ENCODE measurements at regions not wholly inside any gene's neighbourhood (a gene's known extent, or its start where the extent isn't known, plus 50 kb on each side); places are given as distances from the start of the nearest gene placed in this dataset.

GRCh38 chr6:163844357-163844756 lies 429.8 kb downstream of the QKI start:
- Histone ChIP-seq H3F3A (ENCODE audit: low read depth) (no peaks in the 10 kb centered on the region), H3K9me3 (ENCODE audit: insufficient read depth, low read depth, low read length) (no peaks in the 10 kb centered on the region), H3K4me1 (ENCODE audit: insufficient read depth, low read length, poor library complexity, severe bottlenecking) (no peaks in the 10 kb centered on the region), H3K9me2 (replicated peaks; ENCODE audit: low read depth, low read length) (no peaks in the 10 kb centered on the region), H4K20me1 (ENCODE audit: insufficient read depth, low read length, poor library complexity, severe bottlenecking) (no peaks in the 10 kb centered on the region), H3K9ac (ENCODE audit: low read depth, low read length, poor library complexity, severe bottlenecking) (no peak overlapping the region), H3K79me2 (ENCODE audit: insufficient read depth, low read length) (no peaks in the 10 kb centered on the region), H3K36me3 (ENCODE audit: insufficient read depth, low read length) (no peaks in the 10 kb centered on the region), H3K4me3 (ENCODE audit: low read length, poor library complexity, severe bottlenecking) (no peak overlapping the region), H3K27me3 (ENCODE audit: insufficient read depth, low read length, poor library complexity, severe bottlenecking) (no peaks in the 10 kb centered on the region), H2AFZ (ENCODE audit: low read length) (no peak overlapping the region), H3K4me2 (ENCODE audit: low read depth, low read length, poor library complexity, severe bottlenecking) (no peak overlapping the region)
- TF ChIP-seq EZH2phosphoT487 (IDR thresholded peaks at IDR 0.05; ENCODE audit: borderline replicate concordance), result no peak
- TF ChIP-seq CTCF (conservative IDR thresholded peaks at IDR 0.05; ENCODE audit: low read length), result no peak

GRCh38 chr6:163843218-163843617 lies 428.7 kb downstream of the QKI start:
- TF ChIP-seq CTCF (conservative IDR thresholded peaks at IDR 0.05; ENCODE audit: low read length), result no peak
- TF ChIP-seq EZH2phosphoT487 (IDR thresholded peaks at IDR 0.05; ENCODE audit: borderline replicate concordance), result no peak
- no peaks in the 10 kb centered on the region for H3K27me3 ChIP-seq (ENCODE audit: insufficient read depth, low read length, poor library complexity, severe bottlenecking)
- no peaks in the 10 kb centered on the region for H4K20me1 ChIP-seq (ENCODE audit: insufficient read depth, low read length, poor library complexity, severe bottlenecking)
- H3K4me2 ChIP-seq (ENCODE audit: low read depth, low read length, poor library complexity, severe bottlenecking), result no peak overlapping the region
- no peak overlapping the region for H3K4me3 ChIP-seq (ENCODE audit: low read length, poor library complexity, severe bottlenecking)
- no peaks in the 10 kb centered on the region for H3K9me2 ChIP-seq (replicated peaks; ENCODE audit: low read depth, low read length)
- H3K9me3 ChIP-seq (ENCODE audit: insufficient read depth, low read depth, low read length), result no peaks in the 10 kb centered on the region
- H3K36me3 ChIP-seq (ENCODE audit: insufficient read depth, low read length), result no peaks in the 10 kb centered on the region
- no peak overlapping the region for H3K9ac ChIP-seq (ENCODE audit: low read depth, low read length, poor library complexity, severe bottlenecking)
- no peaks in the 10 kb centered on the region for H3F3A ChIP-seq (ENCODE audit: low read depth)
- H3K4me1 ChIP-seq (ENCODE audit: insufficient read depth, low read length, poor library complexity, severe bottlenecking), result no peaks in the 10 kb centered on the region
- H2AFZ ChIP-seq (ENCODE audit: low read length), result no peak overlapping the region
- H3K79me2 ChIP-seq (ENCODE audit: insufficient read depth, low read length), result no peaks in the 10 kb centered on the region

GRCh38 chr6:163842467-163842866 lies 427.9 kb downstream of the QKI start:
- H3K79me2 ChIP-seq (ENCODE audit: insufficient read depth, low read length), result no peaks in the 10 kb centered on the region
- TF ChIP-seq CTCF (conservative IDR thresholded peaks at IDR 0.05; ENCODE audit: low read length) (no peak), EZH2phosphoT487 (IDR thresholded peaks at IDR 0.05; ENCODE audit: borderline replicate concordance) (no peak)
- no peaks in the 10 kb centered on the region for H4K20me1 ChIP-seq (ENCODE audit: insufficient read depth, low read length, poor library complexity, severe bottlenecking)
- H2AFZ ChIP-seq (ENCODE audit: low read length), result no peak overlapping the region
- no peaks in the 10 kb centered on the region for H3K9me3 ChIP-seq (ENCODE audit: insufficient read depth, low read depth, low read length)
- no peaks in the 10 kb centered on the region for H3F3A ChIP-seq (ENCODE audit: low read depth)
- H3K36me3 ChIP-seq (ENCODE audit: insufficient read depth, low read length), result no peaks in the 10 kb centered on the region
- H3K9me2 ChIP-seq (replicated peaks; ENCODE audit: low read depth, low read length), result no peaks in the 10 kb centered on the region
- H3K9ac ChIP-seq (ENCODE audit: low read depth, low read length, poor library complexity, severe bottlenecking), result no peak overlapping the region
- no peak overlapping the region for H3K4me2 ChIP-seq (ENCODE audit: low read depth, low read length, poor library complexity, severe bottlenecking)
- no peaks in the 10 kb centered on the region for H3K27me3 ChIP-seq (ENCODE audit: insufficient read depth, low read length, poor library complexity, severe bottlenecking)
- no peaks in the 10 kb centered on the region for H3K4me1 ChIP-seq (ENCODE audit: insufficient read depth, low read length, poor library complexity, severe bottlenecking)
- H3K4me3 ChIP-seq (ENCODE audit: low read length, poor library complexity, severe bottlenecking), result no peak overlapping the region
